Inflammatory macrophage treated with lipopolysaccharide for 1 hour (primary cell): ENCODE measurements at regions not wholly inside any gene's neighbourhood (a gene's known extent, or its start where the extent isn't known, plus 50 kb on each side); places are given as distances from the start of the nearest gene placed in this dataset.
A peak's percentile ranks its signal among the peaks of the same experiment; 100 is the strongest.
"Not testable (repeated sequence)": the region's sequence is repeated elsewhere in the genome, so short reads cannot be mapped to it uniquely, and the experiment has no call there.

ENCODE experiments used
- DNase-seq, 2 donors: peaks; one replicate each; pipeline ENCODE4 v3.0.0-alpha.2; 2020 to 2022

GRCh38 chr2:120642646-120643045 is 93.0 kb upstream of the GLI2 start:
- DNase-seq, result no peak

GRCh38 chr2:120646994-120647393 is 88.7 kb upstream of the GLI2 start:
- no peak for DNase-seq

GRCh38 chr2:120647487-120647886 is 88.2 kb upstream of the GLI2 start:
- DNase-seq, result no peak

- not testable (repeated sequence) for DNase-seq
These were observed 86.3 kb upstream of the GLI2 start for GRCh38 chr2:120649381-120649780.

GRCh38 chr2:120650022-120650644 is 85.5 kb upstream of the GLI2 start:
- DNase-seq, result no peak

GRCh38 chr2:120651818-120652217 is 83.8 kb upstream of the GLI2 start:
- DNase-seq, result no peak

GRCh38 chr2:120653046-120653445 is 82.6 kb upstream of the GLI2 start:
- no peak for DNase-seq

- DNase-seq, result no peak
These were observed 81.8 kb upstream of the GLI2 start for GRCh38 chr2:120653871-120654270.

- no peak for DNase-seq
These were observed 81.1 kb upstream of the GLI2 start for GRCh38 chr2:120654381-120655134.

- no peak for DNase-seq
These were observed 79.3 kb upstream of the GLI2 start for GRCh38 chr2:120656273-120656950.

- no peak for DNase-seq
These were observed 77.5 kb upstream of the GLI2 start for GRCh38 chr2:120658042-120658769.

- DNase-seq, result no peak
These were observed 76.9 kb upstream of the GLI2 start for GRCh38 chr2:120658770-120659158.

- no peak for DNase-seq
These were observed 76.2 kb upstream of the GLI2 start for GRCh38 chr2:120659275-120659977.

GRCh38 chr2:120660056-120660694 is 75.5 kb upstream of the GLI2 start:
- no peak for DNase-seq

- no peak for DNase-seq
These were observed 74.8 kb upstream of the GLI2 start for GRCh38 chr2:120660771-120661459.

- DNase-seq, result no peak
These were observed 74.1 kb upstream of the GLI2 start for GRCh38 chr2:120661551-120661950.

GRCh38 chr2:120662046-120662445 is 73.6 kb upstream of the GLI2 start:
- no peak for DNase-seq

GRCh38 chr2:120662746-120663145 is 72.9 kb upstream of the GLI2 start:
- DNase-seq, result no peak

GRCh38 chr2:120666433-120666832 is 69.2 kb upstream of the GLI2 start:
- DNase-seq, result no peak

- no peak for DNase-seq
These were observed 67.7 kb upstream of the GLI2 start for GRCh38 chr2:120667981-120668380.

GRCh38 chr2:120669121-120669952 is 66.3 kb upstream of the GLI2 start:
- DNase-seq, result peak in 1 of 2 donors; percentile 2
